H7 (cell line): ENCODE measurements at regions not wholly inside any gene's neighbourhood (a gene's known extent, or its start where the extent isn't known, plus 50 kb on each side); places are given as distances from the start of the nearest gene placed in this dataset.
"Not testable (repeated sequence)": the region's sequence is repeated elsewhere in the genome, so short reads cannot be mapped to it uniquely, and the experiment has no call there.

Source experiments
- DNase-seq: peaks from one replicate; pipeline ENCODE4 v3.0.0; 2012
- H3K27me3 ChIP-seq: 2 replicates; pipeline ENCODE4 v1.6.0; 2011; ENCODE audit warnings: mild to moderate bottlenecking, low read length; ENCODE audit not compliant: control insufficient read depth, insufficient read depth
- H3K36me3 ChIP-seq: replicated peaks from 2 replicates; pipeline ENCODE4 v1.5.1; 2011; ENCODE audit warnings: low read length; ENCODE audit not compliant: control insufficient read depth, insufficient read depth
- H3K4me3 ChIP-seq: 2 replicates; pipeline ENCODE4 v1.5.1; 2011; ENCODE audit warnings: low read depth, mild to moderate bottlenecking, control low read depth, low read length, moderate library complexity; ENCODE audit not compliant: insufficient read depth

DNA sequence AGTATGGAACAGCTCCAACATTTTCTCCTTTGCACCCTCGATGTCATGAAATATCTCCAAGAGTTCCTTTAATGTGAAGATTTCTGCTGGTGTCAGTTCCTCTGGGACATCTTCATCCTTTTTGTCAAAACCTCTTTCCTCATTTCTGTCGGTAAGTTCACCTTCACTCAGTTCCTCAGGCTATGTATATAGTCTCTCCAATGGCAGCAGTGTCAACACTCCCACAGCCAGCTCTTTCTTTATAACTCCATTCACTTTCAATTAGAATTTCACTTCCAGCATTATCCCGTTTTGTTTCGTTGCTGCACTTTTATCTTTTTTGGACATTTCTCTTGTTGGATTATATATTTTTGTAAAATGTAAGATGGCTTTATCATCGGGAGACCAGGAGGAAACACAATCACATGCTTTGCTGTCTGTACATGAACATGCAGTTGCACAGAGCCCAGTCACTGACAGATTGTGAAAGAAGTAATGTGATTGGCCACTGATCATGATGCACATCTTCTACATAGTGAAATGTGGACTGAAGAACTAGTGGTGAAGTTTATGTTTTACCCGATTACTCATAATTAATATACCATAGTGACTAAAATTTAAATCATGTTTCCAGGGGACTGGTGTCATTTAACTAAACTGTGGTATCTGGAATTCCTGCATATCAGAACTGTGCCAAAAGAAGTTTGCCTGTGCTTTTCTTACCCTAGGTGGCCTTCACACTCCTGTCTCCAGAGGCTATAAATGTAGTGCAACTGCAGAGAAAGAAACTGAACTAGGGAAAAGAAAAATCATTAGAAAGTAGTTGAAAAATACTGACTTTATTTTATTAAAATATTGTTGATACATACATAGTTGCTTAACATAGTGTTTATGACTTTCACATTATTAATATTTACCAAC lies 289.6 kb downstream of the PPP1R3A start:
- no peaks in the 10 kb centered on the region for H3K27me3 ChIP-seq
- H3K36me3 ChIP-seq: no peaks in the 10 kb centered on the region
- DNase-seq: no peak
- H3K4me3 ChIP-seq: no peak overlapping the region

DNA sequence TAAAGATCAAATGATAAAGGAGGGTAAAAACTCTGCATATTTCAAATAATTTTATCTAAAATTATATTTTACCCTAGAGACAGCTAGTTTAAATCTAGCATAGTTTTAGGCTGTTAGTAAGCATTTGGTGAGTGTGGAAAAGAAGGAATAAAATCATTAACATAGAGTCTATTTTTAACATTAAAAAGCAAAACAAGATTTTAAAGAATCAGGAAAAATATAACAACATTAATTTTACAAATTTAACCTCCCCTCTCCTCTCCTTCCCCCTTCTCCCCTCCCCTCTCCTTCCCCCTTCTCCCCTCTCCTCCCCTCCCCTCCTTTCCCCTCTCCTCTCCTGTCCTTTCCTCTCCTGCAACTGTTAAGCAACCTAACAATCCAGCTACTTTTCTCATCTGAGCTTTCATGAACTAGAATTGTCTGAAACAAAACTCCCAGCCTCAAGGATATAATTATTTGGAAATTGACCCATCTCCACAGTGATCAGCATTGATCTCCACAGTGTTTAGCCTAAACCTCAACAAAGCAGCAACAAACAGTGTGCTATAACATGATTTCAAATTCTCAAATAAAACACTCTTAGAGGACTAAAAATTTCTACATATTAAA lies 293.2 kb downstream of the PPP1R3A start:
- H3K4me3 ChIP-seq: no peak overlapping the region
- H3K36me3 ChIP-seq: no peaks in the 10 kb centered on the region
- no peak for DNase-seq
- H3K27me3 ChIP-seq: no peaks in the 10 kb centered on the region

DNA sequence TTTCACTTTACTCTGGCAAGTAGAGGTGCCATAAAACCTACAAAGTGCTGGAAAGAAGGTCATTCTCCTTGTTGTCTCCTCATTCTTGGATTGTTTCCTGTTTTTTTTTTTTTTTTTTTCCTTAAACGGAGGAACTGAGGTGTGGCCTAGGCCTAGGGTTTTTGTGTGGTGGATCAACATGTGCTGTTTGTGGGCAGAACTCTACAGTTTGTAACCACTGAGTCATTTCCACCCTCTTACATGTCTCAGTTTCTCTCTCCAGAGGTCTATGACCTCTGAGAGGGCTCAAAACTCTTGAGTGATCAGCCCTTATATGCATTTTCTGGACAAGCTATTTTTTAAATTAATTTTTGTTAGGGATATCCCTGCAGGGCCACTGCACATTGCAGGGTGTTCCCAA lies 296.0 kb downstream of the PPP1R3A start:
- H3K27me3 ChIP-seq: no peaks in the 10 kb centered on the region
- no peaks in the 10 kb centered on the region for H3K36me3 ChIP-seq
- no peak overlapping the region for H3K4me3 ChIP-seq
- no peak for DNase-seq

DNA sequence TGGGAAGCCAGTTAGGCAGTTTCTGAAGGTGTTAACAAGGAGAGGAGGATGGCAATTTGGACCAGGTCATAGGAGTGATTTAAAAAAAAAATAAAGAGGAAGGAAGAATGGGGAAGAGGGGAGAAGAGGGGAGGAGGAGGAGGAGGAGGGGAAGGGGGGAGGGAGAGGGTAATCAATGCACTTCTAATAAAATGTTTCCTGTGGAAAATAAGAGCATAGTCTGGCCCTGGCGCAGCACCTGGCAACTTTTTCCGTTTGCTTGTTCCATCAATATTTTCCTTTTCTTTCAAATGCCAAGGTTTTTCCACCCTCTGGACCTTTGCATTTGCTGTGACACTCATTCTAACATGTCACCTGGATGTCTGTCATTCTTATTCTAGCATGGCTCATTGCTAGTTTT lies 308.2 kb downstream of the PPP1R3A start:
- no peak for DNase-seq
- no peaks in the 10 kb centered on the region for H3K36me3 ChIP-seq
- H3K4me3 ChIP-seq: no peak overlapping the region
- no peaks in the 10 kb centered on the region for H3K27me3 ChIP-seq

DNA sequence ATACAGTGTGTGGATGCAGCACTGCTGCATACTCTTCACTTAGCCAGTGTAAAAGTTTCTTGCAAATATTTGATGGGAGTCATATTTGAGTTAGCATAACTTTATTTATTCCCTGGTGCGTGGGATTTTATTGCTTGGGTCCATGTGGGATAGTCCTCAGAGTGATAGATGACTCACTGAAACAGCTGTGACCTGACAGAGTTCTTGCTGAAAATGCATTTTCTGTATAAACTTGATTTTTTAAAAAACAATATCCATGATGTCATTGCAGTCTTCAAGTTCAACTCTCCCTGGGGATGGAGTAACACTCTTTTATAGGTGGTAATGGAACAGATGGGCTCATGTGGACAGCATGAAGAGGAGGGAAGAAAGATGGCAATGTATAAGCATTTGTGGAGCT lies 310.0 kb downstream of the PPP1R3A start:
- DNase-seq: no peak
- H3K36me3 ChIP-seq: no peaks in the 10 kb centered on the region
- no peaks in the 10 kb centered on the region for H3K27me3 ChIP-seq
- no peak overlapping the region for H3K4me3 ChIP-seq

DNA sequence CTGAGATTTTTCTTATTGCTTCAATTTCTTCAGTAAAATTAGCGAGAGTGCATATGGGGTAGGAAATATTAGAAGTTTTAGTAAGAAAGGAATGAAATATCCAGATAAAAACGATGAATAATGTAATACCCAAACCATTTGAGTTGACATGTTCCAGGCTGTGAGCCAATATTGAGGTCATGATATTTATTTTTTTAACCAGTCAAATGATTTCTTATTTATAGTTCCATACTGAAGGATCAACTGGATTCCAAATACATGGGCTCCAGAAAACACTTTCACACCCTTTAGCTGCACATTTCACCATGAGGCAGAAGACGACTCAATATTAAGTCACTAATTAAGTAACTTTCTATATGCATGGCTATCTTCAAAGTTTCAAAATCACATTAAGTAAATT lies 312.5 kb downstream of the PPP1R3A start:
- H3K4me3 ChIP-seq: no peak overlapping the region
- H3K27me3 ChIP-seq: no peaks in the 10 kb centered on the region
- DNase-seq: no peak
- H3K36me3 ChIP-seq: no peaks in the 10 kb centered on the region

DNA sequence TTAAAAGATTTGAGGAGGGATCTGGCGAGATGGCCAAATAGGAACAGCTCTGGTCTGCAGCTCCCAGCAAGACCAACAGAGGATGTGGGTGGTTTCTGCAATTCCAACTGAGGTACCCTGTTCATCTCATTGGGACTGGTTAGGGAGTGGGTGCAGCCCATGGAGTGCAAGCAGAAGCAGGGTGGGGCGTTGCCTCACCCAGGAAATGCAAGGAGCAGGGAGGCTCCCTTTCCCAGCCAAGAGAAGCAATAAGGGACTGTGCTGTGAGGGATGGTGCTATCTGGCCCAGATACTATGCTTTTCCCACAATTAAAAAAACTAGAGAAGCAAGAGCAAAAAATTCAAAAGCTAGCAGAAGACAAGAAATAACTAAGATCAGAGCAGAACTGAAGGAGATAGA lies 318.4 kb downstream of the PPP1R3A start:
- not testable (repeated sequence) for H3K36me3 ChIP-seq, DNase-seq, H3K4me3 ChIP-seq, H3K27me3 ChIP-seq

DNA sequence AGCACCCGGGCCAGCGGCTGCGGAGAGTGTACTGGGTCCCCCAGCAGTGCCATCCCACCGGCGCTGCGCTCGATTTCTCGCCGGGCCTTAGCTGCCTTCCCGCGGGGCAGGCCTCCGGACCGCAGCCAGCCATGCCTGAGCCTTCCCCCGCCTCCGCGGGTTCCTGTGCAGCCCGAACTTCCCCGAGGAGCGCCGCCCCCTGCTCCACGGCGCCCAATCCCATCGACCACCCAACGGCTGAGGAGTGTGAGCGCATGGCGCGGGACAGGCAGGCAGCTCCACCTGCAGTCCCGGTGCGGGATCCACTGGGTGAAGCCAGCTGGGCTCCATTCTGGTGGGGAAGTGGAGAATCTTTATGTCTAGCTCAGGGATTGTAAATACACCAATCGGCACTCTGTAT lies 325.4 kb downstream of the PPP1R3A start:
- H3K27me3 ChIP-seq, DNase-seq, H3K36me3 ChIP-seq, H3K4me3 ChIP-seq: not testable (repeated sequence)

DNA sequence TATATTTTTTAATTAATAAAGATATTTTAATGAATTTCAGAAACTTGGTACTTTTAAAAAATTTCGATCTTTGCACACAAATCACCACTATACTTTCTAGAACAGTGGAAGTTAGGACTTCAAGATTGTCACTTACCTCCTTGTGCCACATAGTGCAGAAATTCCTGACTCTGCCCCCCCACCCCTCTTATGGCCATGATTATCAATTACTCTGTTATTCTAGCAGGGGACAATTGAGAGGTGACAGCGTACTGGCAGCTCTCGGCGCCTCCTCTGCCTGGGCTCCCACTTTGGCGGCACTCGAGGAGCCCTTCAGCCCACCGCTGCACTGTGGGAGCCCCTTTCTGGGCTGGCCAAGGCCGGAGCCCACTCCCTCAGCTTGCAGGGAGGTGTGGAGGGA lies 325.9 kb downstream of the PPP1R3A start:
- not testable (repeated sequence) for H3K36me3 ChIP-seq, DNase-seq, H3K27me3 ChIP-seq, H3K4me3 ChIP-seq

DNA sequence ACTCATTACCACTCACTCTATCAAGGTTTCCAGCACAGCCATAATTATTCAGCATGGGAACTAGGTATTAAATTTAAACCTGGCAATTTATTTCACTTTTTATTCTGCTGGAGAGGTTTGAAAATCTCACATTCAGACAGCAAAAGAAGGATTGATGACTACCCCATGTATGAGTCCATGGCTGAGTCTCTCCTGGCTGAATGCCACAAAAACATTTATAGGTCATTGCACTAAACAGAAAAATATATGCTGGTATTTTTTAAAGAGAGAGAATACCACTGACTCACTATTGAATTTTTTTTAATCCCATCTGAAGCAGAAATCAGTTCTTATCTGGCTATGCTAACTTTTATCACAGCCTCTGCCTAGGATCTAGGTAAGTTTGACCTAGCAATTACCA lies 336.3 kb downstream of the PPP1R3A start:
- no peaks in the 10 kb centered on the region for H3K27me3 ChIP-seq
- H3K36me3 ChIP-seq: no peaks in the 10 kb centered on the region
- DNase-seq: no peak
- H3K4me3 ChIP-seq: no peak overlapping the region

DNA sequence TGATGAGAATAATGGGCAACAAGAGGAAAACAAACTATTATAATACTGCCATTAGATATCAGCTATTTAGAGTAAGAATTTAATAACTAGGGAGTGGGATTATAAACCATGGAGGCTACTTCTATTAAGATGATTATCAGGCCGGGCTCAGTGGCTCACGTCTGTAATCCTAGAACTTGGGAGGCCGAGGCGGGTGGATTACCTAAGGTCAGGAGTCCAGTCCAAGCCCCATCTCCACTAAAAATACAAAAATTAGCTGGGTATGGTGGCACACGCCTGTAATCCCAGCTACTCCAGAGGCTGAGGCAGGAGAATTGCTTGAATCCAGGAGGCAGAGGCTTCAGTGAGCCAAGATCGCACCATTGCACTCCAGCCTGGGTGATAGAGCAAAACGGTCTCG lies 355.6 kb downstream of the PPP1R3A start:
- not testable (repeated sequence) for DNase-seq, H3K36me3 ChIP-seq, H3K27me3 ChIP-seq, H3K4me3 ChIP-seq

DNA sequence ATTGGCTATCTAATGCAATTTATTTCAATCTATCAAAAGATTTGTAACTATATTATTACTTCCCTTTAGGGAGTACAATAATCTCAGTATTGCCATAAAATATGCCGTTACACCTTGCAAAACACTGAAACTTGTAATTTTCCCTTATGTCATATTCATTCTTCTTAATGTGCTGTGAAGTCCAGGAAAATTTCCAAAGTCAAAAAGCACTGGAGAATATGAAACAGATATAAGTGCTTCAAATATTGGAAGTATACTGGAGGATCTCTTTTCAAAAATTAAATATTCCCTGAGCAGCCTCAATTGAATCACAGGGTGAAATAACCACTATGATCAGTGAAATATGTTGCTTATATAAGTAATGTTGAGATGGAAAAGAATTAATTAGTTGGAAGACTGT lies 356.0 kb downstream of the PPP1R3A start:
- Histone ChIP-seq H3K4me3 (no peak overlapping the region), H3K36me3 (no peaks in the 10 kb centered on the region), H3K27me3 (no peaks in the 10 kb centered on the region)
- DNase-seq: no peak

DNA sequence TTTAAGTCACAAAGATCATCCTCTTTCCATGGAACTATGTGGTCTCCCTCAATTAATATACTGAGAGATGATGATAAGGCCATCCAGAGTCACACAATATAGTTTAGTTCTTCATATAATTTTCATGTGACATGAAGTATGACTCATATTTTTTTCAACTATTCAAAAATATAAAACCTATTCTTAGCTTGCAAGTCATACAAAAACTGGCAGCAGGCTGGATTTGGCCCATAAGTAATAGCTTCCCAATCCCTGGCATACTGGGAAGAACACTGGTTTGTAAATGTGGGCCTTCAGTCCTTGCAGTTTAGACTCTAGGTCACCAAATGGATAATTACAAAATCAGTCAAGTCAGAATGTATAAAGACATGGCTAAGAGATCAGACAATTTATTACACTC lies 356.6 kb downstream of the PPP1R3A start:
- no peak overlapping the region for H3K4me3 ChIP-seq
- H3K27me3 ChIP-seq: no peaks in the 10 kb centered on the region
- no peak for DNase-seq
- no peaks in the 10 kb centered on the region for H3K36me3 ChIP-seq

DNA sequence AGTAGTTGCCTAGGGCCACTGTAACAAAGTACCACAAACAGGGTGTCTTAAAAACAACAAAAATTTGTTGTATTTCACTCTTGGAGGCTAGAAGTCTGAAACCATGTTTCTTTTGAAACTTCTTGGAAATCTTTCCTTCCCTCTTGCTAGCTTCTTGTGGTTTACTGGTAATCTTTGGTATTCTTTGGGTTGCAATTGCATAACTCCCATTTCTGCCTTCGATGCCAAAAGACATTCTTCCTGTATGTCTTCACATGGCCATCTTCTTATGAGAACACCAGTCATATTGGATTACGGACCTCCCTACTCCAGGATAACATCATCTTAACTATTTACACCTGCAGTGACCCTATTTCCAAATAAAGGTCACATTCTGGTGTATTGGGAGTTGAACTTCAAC lies 357.4 kb downstream of the PPP1R3A start:
- Histone ChIP-seq H3K27me3 (no peaks in the 10 kb centered on the region), H3K4me3 (no peak overlapping the region), H3K36me3 (no peaks in the 10 kb centered on the region)
- no peak for DNase-seq

DNA sequence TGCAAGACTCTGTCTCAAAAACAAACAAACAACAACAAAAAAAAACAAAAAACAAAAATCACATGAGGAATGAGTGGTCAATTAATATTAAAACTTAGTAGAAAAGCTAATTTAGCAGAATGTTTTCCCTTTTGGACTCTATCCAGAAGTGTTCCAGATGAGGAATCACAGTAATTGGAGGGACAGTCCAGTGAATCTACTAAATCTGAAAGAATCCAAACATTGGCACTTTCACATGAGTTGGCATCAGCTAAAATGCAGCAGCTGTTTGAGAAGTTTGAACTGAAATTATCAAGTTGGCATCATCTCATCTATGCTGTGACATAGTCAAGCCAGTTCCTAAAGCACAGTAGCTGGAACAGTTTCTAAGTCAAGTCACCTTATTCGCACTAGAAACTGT lies 367.8 kb downstream of the PPP1R3A start:
- H3K36me3 ChIP-seq: no peaks in the 10 kb centered on the region
- no peak for DNase-seq
- H3K27me3 ChIP-seq: no peaks in the 10 kb centered on the region
- no peak overlapping the region for H3K4me3 ChIP-seq
